CD4-positive, alpha-beta T cell treated with Interleukin-4 for 1 hour (primary cell): ENCODE measurements at regions not wholly inside any gene's neighbourhood (a gene's known extent, or its start where the extent isn't known, plus 50 kb on each side); places are given as distances from the start of the nearest gene placed in this dataset.

Experiments
- DNase-seq, 2 donors: peaks; one replicate each; pipeline ENCODE4 v3.0.0-alpha.2; 2020 to 2022

GRCh38 chr11:64501500-64502427 lies 54.0 kb upstream of the SLC22A11 start:
- no peak for DNase-seq

DNA sequence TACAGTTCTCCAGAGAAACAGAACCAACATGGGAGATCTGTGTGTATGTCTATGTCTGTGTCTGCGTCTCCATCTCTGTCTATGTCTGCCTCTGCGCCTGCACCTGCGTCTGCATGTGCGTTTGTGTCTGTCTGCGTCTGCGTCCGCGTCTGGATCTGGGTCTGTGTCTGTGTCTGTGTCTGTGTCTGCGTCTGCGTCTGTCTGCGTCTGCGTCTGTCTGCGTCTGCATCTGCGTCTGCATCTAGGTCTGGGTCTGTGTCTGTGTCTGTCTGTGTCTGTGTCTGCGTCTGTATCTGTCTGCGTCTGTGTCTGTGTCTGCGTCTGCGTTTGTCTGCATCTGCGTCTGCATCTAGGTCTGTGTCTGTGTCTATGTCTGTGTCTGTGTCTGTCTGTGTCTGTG lies 53.1 kb upstream of the SLC22A11 start:
- no peak for DNase-seq

DNA sequence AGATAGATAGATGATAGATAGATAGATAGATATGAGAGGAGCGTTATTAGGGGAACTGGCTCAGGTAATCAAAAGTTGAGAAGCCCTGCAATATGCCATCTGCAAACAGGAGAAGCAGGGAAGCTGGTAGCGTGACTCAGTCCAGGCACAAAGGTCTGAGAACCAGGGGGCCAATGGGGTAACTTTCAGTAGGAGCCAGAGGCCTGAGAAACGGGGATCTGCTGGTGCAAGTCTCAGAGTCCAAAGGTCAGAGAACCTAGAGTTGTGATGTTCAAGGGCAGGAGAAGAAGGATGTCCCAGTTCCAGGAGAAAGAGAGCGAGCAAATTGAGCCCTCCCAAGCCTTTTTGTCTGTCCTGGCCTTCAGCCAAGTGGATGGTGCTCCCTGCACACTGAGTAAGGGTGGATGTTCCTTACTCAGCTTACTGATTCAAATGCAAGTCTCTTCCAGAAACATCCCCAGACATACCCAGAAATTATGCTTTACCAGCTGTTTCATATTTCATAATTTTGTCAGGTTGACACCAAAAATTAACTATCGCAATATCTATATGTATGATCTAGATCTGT lies 52.5 kb upstream of the SLC22A11 start:
- DNase-seq: no peak

GRCh38 chr11:64504999-64505398 lies 50.7 kb upstream of the SLC22A11 start:
- DNase-seq: no peak
